ENCODE measurements at regions not wholly inside any gene's neighbourhood (a gene's known extent, or its start where the extent isn't known, plus 50 kb on each side); places are given as distances from the start of the nearest gene placed in this dataset.

- no peak for DNase-seq
Observed at GRCh38 chr9:135198144-135198543, 110.7 kb downstream of the OLFM1 start.

GRCh38 chr9:135198586-135199285 is 111.3 kb downstream of the OLFM1 start:
- peak; percentile 40 for DNase-seq

DNA sequence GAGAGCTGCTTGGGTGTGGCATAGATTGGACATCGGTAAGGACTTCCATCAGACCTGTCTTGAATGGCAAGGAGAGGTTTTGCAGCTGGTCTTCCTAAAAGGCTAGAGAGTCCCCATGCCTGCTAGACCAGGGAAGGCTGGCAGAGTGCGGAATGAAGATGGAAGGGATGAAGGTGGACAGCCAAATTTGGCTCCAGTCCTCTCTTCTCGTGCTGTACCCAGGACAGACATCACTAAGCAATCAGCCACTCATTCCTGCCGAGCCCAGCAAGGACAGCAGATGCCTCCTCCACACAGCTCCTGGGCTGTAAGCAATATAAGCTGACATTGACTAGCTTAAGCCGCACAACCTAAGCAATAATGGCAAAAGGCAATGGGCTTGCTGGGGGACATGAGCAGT is 112.0 kb downstream of the OLFM1 start:
- no peak for DNase-seq

GRCh38 chr9:135201711-135202110 is 114.2 kb downstream of the OLFM1 start:
- no peak for DNase-seq

- DNase-seq, result no peak
Observed at GRCh38 chr9:135204177-135204576, 116.7 kb downstream of the OLFM1 start.

DNA sequence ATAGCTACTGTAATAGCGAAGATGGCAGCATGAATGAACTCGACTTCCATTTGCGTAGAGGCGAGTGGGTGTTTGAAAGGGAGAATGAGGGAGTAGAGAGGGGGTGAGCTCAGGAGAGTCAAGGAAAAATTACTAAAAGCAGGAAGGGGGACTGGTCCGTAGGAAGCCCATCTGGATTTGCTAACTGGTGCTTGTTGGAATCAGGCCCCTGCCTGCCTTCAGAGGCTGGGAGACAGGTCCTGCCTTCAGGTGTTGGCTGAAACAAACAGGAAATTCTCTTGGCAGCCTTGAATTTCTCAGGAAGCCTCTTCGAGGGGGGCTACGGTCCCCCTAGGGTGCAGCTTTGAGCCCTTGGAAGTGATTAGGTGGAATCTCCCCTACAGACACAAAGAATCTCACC is 121.7 kb downstream of the OLFM1 start:
- no peak for DNase-seq

DNA sequence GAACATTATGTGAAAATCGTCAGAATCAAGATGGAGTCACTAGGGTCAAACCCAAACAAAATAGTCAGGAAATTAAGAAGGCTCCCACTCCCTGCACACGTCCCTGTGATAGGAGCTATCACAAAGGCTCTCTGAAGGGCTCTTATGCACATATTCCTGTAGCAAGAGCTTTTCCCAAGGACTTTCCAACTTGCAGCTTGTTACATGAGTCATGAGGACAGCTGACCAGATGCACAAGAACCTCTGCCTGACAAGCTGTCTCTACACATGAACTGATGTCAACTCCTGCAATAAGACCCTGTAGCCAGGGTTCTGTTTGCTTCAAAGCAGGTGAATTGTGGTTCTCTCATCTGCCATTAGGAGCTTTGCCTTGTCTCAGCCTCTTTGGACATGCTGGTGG is 122.4 kb downstream of the OLFM1 start:
- no peak for DNase-seq

DNA sequence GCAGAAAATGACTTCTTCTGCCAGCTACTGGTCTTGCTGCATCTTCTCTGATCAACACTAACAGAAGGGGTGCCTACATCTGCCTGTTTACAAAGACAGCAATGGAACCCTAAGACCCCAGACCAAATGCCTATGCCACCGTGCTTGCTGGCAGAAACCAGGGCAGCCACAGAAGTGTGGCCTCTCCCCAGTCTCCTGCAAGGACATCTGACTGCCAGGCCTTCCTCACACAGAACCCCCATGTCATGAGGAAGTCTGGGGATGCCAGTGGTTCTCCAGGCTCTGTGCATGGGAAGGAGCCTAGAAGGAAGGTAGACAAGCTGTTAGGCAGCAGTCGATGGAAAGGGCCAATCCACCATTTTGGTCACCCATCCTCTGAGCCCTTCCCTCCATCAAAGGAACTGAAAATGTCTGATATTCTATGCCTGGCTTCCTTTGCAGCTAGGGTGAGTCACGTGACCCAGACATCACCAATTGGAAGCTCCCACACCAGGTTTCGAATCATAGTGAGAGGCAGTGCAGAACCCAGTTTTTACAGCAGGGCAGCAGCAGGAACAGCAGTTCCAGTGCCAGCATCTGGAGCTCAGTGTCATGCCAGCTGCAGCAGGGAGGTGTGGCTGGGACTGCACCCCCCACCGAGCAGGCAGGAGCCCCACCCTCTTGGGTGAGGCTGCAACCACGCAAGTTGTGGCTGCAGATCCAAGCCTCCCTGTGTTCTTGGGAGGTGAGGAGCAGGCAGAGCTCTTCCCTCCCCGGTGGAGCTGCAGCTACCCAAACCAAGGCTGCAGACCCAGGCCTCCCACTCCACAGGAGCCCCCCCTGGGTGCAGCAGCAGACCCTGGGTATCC is 123.4 kb downstream of the OLFM1 start:
- no peak for DNase-seq

- no peak for DNase-seq
Observed at GRCh38 chr9:135211524-135211890, 124.0 kb downstream of the OLFM1 start.

- DNase-seq, result no peak
Observed at GRCh38 chr9:135212961-135213360, 125.5 kb downstream of the OLFM1 start.

DNA sequence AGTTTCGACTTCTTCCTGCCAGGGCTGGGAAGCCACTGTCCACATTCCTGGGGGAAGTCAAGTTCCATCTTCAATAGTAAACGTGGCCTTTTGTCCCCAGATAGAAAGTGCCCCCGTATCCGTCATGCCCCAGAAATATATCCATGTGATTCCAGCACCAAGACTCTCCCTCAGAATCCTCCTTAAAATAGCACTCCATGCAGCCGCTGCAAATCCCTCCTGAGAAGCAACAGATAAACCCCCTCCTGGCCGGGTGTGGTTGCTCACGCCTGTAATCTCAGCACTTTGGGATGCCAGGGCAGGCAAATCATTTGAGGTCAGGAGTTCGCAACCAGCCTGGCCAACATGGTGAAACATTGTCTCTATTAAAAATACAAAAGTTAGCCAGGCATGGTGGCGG is 126.1 kb downstream of the OLFM1 start:
- no peak for DNase-seq

GRCh38 chr9:135214054-135214640 is 126.7 kb downstream of the OLFM1 start:
- no peak for DNase-seq

DNA sequence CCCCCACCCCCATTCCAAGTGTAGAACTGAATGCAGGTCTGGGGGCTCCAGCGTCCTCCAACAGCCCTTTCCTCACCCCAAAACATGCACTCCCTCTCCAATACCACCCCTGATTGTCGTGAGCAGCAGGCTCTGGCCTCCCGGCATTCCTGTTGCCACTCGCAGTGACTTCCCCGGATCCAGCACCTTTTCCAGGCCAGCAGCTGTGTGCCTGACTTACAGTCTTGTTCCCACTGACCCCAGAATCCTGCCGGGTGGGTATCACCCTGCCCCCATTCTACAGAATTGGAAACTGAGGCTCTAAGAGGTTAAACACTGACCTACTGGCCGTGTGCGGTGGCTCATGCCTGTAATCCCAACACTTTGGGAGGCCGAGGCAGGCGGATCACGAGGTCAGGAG is 127.2 kb downstream of the OLFM1 start:
- no peak for DNase-seq

GRCh38 chr9:135215571-135216161 is 128.2 kb downstream of the OLFM1 start:
- no peak for DNase-seq

- DNase-seq, result no peak
Observed at GRCh38 chr9:135216236-135216635, 128.8 kb downstream of the OLFM1 start.

GRCh38 chr9:135216791-135217441 is 129.4 kb downstream of the OLFM1 start:
- no peak for DNase-seq

GRCh38 chr9:135217836-135218235 is 130.4 kb downstream of the OLFM1 start:
- DNase-seq, result no peak

- no peak for DNase-seq
Observed at GRCh38 chr9:135218331-135219225, 131.1 kb downstream of the OLFM1 start.

GRCh38 chr9:135219676-135220600 is 132.5 kb downstream of the OLFM1 start:
- no peak for DNase-seq

DNA sequence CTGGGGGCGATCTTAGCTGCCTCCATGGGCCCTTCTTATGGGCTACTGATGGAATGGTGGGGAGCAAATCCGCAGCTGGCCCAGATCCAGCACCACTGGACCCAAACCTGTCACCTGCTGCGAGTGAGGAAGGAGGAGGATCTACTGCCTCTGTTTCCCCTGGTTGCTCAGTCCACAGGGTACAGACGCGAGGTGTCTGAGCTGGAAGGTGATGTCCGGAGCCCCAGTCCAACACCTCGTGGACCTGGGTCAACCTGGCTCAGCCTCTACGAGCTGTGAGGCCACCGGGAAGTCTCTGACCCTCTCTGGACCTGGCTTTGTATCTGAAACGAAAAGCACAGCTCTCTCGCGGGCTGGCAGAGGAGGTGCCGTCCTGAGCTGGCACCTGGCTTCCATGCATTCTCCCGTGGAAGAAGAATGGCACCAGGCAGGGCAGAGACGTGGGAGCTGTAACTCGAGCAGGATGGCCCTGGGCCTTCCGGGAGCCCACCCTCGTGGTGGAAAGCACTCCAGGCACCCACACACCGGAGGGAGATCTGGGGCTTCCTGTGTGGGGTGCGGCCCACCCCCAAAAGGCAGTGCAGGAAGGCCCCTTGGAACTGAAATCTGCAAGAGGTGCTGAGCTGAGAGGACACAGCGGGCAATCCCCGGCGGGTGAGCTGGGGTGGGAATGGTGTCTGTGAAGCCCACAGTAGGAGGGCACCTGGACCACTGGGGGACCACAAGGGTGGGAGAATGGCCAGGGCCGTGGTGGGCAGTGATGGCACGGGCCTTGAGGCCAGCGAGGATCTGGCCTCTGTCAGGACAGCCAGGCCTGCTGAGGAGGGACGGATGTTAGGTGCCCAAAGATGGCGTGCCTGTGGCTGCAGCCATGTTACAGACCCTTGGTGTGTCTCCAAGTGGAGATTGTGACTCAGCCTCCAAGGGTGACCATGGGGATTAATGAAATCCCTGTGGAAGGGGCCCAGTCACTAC is 133.4 kb downstream of the OLFM1 start:
- DNase-seq, result no peak

All from NCI-H1436 (cell line).